Lower leg skin (tissue), 4 donors: ENCODE measurements at regions not wholly inside any gene's neighbourhood (a gene's known extent, or its start where the extent isn't known, plus 50 kb on each side); places are given as distances from the start of the nearest gene placed in this dataset.

ENCODE experiments used
- DNase-seq, 2 donors: peaks; one replicate each; pipeline ENCODE4 v3.0.0-alpha.2; 2019; ENCODE audit warnings: low spot score in 2 of 2
- H3K4me3 ChIP-seq: fragments of 200-600 bp; sonication (generic); 2 replicates; pipeline ENCODE4 v1.5.1; 2017; ENCODE audit warnings: mild to moderate bottlenecking, low read depth; ENCODE audit not compliant: poor library complexity, severe bottlenecking
- POLR2A ChIP-seq, 2 donors: fragments of 450-650 bp; IDR thresholded peaks; one replicate each; pipeline ENCODE4 v1.6.1; 2016 to 2017; ENCODE audit warnings: antibody characterized with exemption in 2 of 2, mild to moderate bottlenecking in 1 of 2, moderate library complexity in 1 of 2
- WGBS, 2 donors: methylation state at CpG; one replicate each; pipeline ENCODE4 v1.1.5; 2018; 5-methylcytosine and 5-hydroxymethylcytosine counted together
- intact Hi-C: fragments of 100-400 bp; cut with DNase I; formaldehyde crosslinking; loops from one replicate; pipeline ENCODE4 v1.15.0; 2023; ENCODE audit warnings: low total_unique reads
- TF ChIP-seq, protein P1 (sequence below), 3 donors: fragments of 450-650 bp; IDR thresholded peaks; one replicate each; pipeline ENCODE4 v1.5.1; 2016; ENCODE audit warnings: antibody characterized with exemption in 3 of 3, mild to moderate bottlenecking in 3 of 3, moderate library complexity in 2 of 3

DNA sequence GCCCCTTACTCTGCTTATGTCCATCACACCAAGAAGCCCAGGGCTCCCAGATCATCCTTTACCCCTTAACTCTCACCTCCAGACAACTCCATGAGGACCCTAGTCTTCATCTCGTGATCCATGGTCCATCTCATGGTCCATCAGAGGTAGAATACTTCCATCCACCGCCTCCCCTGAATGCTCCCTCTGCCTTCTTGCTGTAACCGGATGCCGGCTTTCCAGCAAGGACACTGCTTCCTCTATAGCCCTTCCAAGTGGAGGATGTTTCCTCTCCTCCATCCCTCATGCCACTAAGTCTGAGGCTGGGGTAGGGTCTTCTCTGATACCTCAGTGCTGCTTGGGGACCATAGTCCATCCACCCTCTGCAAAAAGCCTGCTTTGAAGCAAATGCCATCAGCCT is 118.6 kb upstream of the SIX2 start:
- DNase-seq: no peak
- no peak overlapping the region for H3K4me3 ChIP-seq
- intact Hi-C loops: no loop called here
- TF ChIP-seq, protein P1, sequence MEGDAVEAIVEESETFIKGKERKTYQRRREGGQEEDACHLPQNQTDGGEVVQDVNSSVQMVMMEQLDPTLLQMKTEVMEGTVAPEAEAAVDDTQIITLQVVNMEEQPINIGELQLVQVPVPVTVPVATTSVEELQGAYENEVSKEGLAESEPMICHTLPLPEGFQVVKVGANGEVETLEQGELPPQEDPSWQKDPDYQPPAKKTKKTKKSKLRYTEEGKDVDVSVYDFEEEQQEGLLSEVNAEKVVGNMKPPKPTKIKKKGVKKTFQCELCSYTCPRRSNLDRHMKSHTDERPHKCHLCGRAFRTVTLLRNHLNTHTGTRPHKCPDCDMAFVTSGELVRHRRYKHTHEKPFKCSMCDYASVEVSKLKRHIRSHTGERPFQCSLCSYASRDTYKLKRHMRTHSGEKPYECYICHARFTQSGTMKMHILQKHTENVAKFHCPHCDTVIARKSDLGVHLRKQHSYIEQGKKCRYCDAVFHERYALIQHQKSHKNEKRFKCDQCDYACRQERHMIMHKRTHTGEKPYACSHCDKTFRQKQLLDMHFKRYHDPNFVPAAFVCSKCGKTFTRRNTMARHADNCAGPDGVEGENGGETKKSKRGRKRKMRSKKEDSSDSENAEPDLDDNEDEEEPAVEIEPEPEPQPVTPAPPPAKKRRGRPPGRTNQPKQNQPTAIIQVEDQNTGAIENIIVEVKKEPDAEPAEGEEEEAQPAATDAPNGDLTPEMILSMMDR (IDR thresholded peaks at IDR 0.05): no peak
- TF ChIP-seq POLR2A (IDR thresholded peaks at IDR 0.05): no peak
- 90 to 94% methylated on average over 4 of the region's 4 CpGs for WGBS, 2 donors

DNA sequence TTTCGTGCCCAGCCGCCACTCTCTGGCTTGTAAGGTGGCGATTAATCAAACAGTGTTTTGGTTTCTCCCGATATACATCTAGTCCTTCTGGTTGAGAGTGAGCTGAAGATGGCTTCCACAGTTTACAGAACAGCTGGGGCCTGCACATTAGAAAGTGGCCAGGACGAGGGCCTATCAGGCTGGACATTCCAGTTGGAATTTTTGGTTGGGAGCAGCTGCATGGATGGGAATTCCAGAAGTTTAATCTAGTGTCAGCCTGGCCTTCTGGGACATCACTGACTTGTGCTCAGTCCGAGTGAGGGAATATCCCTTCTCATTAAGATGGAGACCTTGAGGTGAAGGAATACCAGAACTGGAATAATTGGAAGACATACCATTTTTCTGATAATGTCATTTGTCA is 118.1 kb upstream of the SIX2 start:
- TF ChIP-seq, protein P1 (IDR thresholded peaks at IDR 0.05): no peak
- no peak for TF ChIP-seq POLR2A (IDR thresholded peaks at IDR 0.05)
- no peak overlapping the region for H3K4me3 ChIP-seq
- intact Hi-C loops: no loop called here
- DNase-seq: no peak
- WGBS, 2 donors: 87 to 94% methylated on average over 6 of the region's 6 CpGs

DNA sequence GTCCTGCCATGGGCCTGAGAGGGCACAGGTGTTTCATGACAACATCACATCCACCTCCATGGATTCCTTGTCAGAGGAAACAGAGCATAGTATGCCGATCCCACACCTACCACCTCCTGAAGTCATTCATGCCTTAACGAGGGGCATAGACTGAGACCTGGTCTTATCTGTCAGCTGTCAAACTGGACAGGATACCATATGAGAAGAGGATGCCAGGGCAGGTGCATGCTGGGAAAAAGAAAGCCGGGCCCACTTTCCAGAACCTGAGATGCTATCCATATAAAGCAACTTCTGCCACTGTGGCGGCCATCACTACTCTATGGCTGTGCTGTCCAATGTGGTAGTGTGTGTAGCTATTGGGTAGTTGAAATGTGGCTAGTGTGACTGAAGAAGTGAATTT is 116.0 kb upstream of the SIX2 start:
- intact Hi-C loops: no loop called here
- 96 to 100% methylated on average over 4 of the region's 4 CpGs for WGBS, 2 donors
- no peak overlapping the region for H3K4me3 ChIP-seq
- TF ChIP-seq POLR2A (IDR thresholded peaks at IDR 0.05): no peak
- TF ChIP-seq, protein P1 (IDR thresholded peaks at IDR 0.05): no peak
- no peak for DNase-seq

DNA sequence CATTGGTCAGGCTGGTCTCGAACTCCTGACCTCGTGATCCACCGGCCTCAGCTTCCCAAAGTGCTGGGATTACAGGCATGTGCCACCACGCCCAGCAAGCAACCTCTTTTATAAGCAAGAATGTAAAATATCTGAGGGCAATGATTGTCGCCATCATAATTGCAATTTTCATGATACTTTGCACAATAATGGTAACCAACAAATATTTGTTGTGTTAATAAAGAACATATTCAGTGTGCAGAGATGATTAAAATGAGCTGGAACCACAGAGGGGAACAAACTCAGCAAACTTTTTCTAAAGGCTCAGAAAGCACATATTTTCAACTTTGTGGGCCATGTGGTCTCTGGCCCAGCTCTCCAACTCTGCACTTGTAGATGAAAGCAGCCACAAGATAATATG is 115.2 kb upstream of the SIX2 start:
- intact Hi-C loops: no loop called here
- no peak overlapping the region for H3K4me3 ChIP-seq
- 95% methylated on average over 5 of the region's 5 CpGs for WGBS, 2 donors
- no peak for DNase-seq
- no peak for TF ChIP-seq POLR2A (IDR thresholded peaks at IDR 0.05)
- TF ChIP-seq, protein P1 (IDR thresholded peaks at IDR 0.05): no peak

DNA sequence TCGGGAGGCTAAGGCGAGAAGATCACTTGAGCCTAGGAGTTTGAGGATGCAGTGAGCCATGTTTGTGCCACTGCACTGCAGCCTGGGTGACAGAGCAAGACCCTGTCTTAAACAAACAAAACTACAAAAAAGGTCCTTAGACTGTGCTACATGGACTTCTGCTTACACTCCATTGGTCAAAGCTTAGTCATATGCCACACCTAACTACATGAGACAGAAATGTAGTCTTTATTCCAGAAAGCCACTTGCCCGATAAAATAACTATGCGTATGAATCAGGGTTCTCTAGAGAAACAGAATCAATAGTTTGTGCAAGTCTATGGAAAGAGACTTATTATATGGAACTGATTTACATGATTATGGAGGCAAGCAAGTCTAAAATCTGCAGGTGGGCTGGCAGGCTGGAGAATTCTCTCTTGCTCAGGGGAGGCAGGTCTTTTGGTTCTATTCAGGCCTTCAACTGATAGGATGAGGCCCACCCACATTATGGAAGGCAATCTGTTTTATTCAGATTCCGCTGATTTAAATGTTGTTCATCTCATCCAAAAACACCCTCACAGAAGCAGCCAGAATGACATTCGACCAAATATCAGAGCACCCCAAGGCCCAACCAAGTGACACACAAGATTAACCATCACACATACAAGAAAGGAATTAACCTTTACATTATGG is 114.4 kb upstream of the SIX2 start:
- no peak overlapping the region for H3K4me3 ChIP-seq
- TF ChIP-seq, protein P1 (IDR thresholded peaks at IDR 0.05): no peak
- no peak for TF ChIP-seq POLR2A (IDR thresholded peaks at IDR 0.05)
- 77 to 78% methylated on average over 6 of the region's 6 CpGs for WGBS, 2 donors
- DNase-seq: no peak
- intact Hi-C loops: no loop called here

DNA sequence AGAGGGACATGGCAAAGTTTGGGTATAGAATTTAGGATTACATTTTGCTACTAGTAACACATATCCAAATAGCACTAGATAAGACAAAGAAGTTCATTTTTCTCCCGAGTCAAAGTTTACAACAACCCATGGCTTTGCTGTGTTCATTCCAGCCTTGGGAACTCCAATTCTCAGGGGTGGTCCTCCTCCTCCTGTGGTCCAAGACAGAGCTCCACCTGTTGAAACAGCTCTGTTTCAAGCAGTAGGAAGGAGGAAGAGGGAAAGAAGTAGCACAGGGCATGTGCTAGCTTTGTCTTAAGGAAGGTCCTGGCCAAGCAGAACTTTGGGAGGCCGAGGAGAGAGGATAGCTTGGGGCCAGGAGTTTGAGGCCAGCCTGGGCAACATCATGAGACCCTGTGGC is 113.8 kb upstream of the SIX2 start:
- no peak for DNase-seq
- no peak overlapping the region for H3K4me3 ChIP-seq
- no peak for TF ChIP-seq POLR2A (IDR thresholded peaks at IDR 0.05)
- TF ChIP-seq, protein P1 (IDR thresholded peaks at IDR 0.05): no peak
- intact Hi-C loops: no loop called here
- 78 to 88% methylated on average over 2 of the region's 2 CpGs for WGBS, 2 donors
